HG02973 (cell line): ENCODE measurements at regions not wholly inside any gene's neighbourhood (a gene's known extent, or its start where the extent isn't known, plus 50 kb on each side); places are given as distances from the start of the nearest gene placed in this dataset.

Experiments
- ATAC-seq: cut with Tn5 transposase; IDR thresholded peaks from one replicate; pipeline ENCODE4 v1.9.1; 2021; ENCODE audit warnings: moderate library complexity; ENCODE audit not compliant: unreplicated experiment

DNA sequence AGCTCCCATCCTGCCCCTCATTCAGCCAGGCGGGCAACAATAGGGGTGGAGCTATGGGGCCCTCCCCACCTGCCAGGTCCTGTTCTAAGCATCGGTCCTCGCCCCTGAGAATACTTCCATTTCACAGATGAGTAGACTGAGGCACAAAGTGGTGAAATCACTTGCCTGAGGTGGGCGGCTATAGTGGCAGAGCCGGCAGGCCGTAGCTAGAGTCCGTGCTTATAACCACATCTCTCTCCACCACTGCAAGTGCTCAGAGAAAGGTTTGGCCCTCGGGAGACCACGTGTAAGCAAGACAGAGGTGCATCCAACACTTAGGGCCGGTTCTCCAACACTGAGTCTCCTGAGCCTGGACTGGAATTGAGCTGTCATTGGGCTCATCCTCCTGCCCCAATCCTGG lies 145.8 kb upstream of the UNC5B start:
- ATAC-seq: no peak

DNA sequence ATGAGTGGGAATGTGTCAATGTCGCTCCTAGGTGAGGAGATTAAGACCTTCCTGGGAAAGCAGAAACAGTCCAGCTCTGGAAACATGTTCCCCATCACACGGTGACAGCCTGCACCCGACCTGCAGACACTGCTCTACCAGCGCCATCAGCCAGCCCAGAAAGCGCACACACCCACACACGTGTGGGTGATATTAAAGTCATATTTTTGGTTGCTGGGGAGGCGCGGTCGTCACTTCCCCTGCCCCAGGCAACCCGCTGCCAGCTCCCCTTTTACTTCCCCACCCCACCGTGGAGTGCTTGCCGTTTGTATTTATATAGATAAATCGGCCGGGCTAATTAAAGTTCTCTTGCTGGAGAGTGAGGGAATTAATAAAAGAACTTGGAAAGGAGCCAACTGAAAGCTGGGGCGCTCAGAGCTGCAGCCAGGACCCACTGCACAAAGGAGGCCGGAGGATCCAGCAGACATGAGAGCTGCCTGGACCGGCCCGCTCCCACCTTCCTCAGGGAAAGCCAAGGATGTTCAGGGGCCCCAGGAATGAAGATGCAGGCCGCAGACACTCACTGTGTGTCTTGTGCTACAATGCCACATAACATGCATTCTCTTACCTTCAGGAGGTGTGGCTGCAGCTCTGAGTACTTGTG lies 145.2 kb upstream of the UNC5B start:
- no peak for ATAC-seq

DNA sequence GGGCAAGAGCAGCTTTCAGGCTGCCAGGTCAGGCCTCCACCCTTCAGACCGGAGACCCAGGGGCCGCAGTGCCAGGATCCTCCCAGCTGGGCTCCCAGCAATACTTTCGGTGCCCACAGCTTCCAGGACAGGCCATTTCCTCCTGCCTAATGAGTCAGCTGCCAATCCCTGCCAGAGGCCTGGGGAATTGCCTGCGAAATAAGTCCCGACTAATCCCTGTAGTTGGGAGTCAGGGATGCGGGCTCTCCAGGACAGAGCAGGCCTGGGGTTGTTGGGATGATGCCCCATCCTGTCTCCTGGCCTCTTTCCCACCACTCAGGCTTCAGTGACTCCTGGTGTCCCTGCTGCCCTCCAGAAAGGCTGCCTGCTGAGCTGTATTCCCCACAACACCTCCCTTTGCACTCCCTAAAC lies 143.5 kb upstream of the UNC5B start:
- no peak for ATAC-seq

DNA sequence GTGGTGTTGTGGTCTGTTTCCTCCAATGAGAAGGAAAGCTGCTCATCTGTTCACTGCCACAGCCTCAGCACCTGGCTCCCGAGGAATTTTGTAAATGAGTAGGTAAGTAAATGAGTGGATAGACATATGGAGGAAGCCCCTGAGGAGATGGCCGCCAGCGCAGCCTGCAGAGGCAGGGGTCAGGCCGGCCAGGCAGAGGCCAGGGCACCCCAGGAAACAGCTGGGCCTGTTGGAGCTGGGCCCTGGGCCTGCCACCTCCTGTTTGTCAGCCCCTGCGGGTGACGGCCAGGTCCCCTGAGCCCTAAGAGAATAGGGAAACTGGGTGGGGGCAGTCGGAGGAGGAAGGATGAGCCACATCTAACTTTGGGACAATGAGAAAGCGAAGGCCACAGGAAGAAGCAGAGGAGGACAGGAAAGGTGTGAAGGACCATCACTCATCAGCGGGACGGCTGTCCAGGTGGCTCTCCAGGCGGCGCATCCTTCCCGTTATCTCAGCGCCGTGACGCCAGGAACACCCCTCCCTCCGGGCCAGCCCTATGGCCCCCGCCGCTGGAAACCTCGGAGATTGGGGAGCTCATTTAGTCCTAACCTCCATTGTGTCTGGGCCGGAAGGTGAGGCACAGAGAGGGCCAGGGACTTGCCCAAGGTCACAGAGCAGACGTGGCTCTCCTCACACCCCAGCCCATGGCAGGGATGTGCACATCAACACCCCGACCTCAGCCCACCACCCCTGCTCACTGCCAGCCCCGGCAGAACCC lies 142.3 kb upstream of the UNC5B start:
- ATAC-seq: no peak

DNA sequence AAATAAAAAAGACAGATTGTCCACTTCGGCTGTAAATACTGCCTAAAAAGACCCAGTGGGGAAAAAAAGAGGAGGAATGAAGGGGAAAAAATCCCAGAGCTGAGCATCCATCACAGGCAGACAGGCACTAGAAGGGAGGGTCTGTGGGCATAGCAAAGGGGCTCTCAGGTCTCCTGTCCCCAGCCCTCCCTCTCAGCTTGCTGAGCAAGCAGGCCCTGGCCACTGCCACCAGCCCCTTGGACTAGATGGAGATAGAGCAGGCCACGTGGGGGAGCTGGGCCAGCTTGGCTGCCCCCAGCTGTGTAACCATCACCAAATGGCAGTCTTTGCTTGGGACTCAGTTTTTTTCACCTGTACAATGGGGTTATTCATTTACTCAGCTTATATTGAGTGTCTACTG lies 141.6 kb upstream of the UNC5B start:
- ATAC-seq: no peak

DNA sequence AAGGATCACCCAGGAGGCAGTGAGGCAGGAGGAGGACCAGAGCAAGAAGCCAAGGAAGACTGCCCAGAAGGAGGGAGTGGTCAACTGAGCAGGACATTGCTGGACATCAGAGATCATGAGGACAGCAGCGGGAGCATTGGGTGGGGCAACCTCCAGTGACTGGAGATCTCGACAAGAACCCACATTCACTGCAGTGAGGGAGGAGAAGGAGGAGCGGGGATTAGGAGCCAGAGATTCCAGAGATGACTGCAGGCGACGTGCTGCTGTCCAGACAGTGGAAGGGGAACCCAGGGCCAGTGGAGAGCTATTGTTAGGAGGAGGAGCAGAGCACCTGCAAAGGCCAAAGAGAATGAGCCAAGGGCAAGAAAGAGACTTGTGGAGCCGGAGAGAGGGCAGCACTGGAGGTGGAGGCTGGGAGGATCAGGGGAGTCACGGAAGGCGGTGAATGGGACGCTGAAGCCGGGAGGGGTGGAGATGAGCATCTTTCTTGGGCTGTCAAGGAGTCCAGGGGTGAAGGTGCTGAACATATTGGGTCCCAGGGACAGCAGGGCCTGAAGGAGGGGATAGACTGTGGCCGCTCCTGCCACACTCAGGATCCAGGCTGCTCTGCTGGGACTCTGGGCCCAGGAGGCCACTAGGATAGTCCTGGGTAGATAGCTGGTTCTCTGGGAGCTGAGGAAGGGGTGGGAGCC lies 140.1 kb upstream of the UNC5B start:
- ATAC-seq: no peak

DNA sequence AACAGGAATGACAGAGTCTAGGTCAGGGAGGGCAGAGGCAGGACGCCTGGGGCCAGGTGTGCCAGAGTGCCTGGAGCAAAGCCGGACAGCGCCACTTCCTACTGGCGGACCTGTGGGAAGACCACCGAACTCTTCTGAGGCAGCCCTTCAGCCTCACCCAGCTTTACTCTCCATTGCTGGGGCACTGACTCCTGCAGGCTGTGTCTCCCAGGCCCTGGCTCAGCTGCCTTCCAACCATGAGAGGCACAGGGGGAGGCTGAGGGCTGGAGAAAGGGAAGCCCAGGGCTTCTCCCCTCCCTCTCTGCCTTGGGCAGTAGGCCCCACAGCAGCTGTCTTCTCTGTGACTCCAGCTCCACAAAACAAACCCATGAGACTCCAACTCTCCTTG lies 139.6 kb upstream of the UNC5B start:
- ATAC-seq: no peak

DNA sequence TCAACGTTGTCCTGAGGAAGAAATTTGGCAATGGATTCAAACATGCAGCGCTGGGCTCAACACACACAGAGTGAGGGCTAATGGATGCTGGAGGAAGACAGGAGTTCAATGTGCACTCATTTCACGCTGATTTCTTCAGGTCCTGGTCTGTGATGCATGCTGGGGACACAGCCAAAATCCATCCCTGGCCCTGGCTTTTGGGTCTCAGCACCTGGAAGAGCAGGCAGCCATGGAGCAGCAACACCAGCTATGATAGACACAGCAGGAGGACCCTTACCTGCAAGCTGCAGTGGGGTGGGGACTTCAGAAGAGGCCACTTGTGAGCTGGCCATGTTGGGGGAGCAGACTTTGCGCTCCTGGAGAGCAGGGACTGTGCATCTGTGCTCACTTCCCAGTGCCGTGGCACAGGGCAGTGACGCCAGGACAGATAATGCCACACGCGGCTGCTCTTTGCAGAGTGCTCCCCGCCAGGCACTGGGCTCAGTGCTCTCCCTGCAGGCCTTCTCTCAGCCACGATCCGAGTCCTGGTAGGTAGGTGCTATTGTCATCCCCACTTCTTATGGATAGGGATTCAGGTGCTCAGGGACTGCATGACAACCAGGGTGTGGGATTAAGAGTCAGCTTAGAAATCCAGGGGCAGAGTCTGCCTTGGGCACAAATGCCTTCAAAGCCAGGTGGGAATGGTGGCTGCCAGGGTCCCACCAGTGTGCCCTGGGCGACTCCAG lies 138.8 kb upstream of the UNC5B start:
- no peak for ATAC-seq

DNA sequence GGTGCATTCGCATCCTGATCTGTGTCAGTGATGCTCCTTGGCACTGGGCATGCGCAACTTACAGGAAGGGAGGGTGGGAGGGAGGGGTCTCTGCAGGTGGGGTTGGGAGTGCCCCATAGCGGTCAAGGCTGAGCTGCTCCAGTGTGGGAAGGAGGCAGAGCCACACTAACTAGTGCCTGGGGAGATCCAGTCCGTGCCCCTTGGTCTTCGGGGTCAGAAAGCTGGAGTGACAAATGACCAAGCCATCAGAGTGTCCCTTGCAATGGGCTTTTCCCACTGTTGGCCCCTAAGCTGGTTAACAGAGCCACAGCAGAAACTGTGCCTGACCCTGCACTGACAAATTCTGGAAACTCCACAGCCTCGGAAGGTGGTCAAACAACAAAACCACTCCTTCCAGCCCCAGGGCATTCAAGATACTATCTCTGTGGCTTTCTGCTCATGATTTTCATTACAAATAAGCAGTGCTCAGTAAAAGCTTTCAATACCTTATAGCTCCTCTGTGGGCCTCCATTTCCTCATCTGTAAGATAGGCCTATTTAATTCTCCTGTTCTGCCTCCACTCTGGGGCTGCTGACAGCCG lies 138.1 kb upstream of the UNC5B start:
- no peak for ATAC-seq

DNA sequence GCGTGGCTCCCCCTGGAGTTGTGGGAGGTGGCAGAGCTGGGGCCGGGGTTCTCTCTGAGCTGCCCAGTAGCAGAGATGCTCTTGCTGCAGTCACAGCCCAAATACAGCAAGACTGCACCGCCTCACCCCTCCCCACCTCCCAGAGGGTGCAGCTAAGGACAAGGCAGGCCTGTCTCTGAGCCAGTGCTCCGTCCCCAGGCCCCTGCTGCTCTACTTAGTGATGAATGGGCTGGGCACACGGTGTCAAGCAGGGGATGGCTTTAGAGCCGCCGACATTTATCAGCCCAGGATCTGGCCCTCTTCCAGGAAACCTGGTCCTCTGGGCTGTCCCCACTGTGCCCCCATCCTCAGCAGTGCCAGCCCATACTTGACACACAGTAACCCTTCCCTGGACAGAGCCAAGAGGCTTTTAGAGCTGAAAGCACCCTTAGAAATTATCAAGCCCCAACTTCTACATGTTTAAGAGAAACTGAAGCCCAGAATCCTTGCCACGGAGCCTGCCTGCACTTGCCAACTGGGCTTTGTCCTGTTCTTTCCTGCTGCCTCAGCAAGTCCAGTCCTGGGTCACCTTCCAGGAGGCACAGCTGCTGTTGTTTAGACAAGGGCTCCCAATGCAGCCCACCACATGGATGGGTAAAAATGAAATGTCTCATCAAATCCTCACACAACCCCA lies 137.1 kb upstream of the UNC5B start:
- no peak for ATAC-seq

DNA sequence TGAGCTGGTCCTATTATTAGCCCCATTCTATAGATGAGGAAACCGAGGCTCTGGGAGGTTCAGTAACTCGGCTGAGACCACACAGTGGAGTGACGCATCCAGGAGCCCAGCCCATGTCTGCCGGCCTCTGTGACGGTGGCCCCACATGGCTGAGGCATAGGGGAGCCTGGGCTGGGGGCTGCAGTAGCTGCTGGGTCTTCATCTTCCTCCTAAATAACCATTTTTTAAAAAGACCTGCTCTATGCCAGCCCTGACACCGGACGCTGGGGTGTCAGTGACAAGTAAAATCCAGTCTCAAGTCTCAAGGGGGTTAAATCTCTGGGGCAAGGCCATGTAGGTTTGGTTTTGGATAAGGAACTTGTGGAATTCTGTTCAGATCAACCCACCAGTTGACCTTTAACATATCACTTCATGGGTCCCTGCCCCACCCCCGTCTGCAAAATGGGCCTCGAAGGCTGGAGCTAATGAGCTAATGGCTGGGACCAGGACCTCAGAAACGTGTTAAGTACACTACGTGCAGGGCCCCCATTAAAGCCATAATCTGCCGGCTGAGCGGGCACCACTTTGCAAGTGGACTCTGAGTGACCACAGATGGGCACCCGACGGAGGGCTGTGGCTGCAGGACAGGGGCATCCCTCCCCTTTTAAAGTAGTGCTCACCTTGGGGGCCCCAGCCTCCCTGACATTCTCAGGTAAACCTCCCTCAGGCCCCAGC lies 136.5 kb upstream of the UNC5B start:
- no peak for ATAC-seq

DNA sequence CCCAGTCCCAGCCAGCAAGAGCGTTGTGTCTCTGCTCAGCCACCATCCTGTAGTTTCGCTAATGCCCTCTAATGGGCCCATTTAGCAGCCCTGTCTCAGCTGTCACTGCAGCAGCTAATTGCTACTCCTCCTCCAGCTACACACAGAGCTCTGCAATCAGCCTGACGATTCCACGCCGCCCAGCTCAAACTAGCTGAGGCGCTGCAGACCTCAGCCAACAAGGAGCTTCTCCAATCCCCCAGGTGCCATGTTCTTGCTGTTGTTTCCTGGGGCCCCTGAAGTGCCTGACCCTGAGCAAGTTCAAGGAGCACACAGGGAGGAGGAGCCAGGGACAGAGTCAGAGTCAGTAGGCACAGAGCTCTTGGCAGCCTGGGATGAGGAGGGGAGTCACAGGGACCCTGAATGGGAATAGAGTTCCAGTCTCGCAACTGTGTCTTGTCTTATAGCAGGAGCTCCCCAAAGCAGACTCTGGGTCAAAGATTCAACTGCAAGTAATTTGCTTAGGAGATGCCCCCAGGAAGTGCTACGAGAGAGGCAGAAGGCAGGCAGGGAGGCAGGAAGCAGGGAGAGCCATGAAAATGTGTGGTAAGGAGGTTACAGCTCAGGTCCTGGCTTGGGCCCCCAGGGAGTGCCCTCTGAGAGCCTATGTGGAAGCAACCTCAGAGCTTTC lies 135.8 kb upstream of the UNC5B start:
- no peak for ATAC-seq

DNA sequence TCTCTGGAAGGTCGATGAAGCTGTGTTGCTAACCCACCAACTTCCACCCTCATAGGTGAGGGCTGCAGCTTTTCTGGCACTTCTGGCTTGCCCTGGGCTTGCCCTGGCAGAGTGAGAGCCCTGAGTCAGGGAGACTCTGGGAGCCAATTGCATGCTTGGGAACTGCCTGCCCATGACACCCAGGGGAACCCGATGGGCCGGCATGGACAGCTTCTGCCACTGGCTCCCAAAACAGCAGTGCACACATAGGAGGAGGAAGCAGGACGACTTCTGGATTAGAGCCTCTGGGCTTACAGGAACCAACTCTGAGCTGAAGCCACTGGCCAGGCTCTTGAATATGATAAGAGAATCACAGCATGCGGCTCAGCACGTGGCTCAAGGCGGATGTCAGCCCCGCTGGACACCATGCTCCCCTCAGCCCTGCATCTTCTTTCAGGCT lies 135.2 kb upstream of the UNC5B start:
- no peak for ATAC-seq

DNA sequence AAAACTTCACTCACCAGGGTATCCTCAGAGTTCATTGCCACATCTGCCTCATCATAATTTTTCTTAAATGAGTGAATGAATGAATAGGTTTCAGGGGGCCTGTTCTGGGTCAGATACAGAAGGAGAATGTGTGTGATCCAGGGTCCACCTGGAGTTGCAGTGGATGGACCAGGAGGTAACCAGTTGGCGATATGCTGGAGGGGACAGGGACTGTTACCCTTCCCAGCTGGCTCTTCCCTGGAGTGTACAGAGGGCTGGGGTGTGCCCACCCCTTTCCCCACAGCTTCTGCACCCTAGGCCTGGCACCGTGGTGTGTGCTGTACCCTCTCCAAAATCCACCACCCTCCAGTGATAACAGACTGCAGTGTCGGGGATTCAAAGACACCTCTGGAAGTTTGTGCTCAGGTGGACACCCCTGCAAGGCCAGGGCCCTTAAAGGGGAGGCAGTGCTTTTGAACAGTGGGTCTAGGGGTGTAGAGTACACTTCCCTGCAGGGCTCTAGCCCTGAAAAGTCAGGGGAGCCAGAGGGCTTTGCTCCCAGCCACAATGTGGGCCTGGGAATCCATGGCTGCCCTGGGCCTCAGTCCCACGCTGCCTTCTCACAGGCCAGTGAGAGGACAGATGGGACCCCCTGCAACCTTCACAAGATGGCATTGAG lies 134.4 kb upstream of the UNC5B start:
- no peak for ATAC-seq

DNA sequence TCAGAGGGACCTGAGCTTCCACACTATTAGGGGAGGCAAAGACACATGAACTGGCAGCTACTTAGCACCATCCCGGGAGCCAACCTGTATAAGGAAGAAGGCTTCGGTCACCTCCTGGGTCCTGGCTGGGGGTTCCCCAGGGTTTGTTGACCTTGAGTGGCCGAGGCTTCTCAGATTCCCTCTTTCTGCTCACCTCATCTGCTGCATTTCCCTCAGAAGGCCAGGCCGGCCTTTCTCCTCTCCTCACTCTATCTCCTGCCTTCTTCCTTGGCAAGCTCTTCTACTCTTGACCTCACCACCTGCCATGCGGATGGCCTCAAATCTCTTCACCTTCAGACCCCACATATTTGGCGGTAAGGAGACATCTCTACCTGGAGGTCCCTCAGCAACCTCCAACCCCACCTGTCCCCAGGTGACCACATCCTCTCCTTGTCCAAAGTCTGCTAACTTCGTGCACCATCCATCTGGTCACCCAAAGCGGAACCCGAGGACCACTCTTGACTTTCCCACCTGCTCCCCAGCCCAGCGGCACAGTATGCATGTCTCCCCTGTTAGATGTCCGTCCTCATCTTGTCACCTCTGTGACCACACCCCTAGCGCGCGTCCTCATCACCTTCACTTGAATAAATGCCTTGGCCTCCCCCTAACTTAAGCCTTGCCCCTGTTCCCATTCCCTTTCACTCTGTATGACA lies 133.8 kb upstream of the UNC5B start:
- no peak for ATAC-seq

DNA sequence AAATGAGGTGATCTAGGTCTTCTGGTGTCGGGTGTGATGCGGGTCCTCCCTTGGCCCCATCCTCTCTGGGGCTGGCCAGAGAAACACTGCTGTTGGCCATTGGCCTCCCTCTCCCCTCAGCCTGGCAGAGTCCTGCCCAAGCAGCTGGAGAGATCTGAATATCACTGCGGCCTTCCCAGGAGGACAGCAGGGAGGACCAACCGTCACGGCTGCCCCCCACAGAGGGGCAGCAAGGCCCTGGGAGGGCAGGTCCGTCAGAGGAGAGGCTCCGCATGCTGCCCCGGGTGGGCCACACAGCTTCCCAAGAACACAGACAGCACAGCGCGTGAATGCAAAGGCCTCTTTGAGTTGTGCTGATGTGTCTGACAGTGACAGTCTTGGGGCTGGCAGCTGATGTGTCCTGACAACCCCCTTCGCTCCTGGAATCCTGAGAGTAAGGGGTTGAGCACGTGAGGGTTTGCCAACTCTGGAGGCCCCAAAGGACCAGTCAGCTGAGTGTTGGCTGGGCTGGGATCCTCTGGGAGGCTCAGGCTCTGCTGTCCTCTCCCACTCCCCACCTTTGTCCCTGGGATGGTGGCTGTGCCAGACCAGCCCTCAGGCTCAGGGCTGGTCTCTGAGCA lies 132.5 kb upstream of the UNC5B start:
- no peak for ATAC-seq

DNA sequence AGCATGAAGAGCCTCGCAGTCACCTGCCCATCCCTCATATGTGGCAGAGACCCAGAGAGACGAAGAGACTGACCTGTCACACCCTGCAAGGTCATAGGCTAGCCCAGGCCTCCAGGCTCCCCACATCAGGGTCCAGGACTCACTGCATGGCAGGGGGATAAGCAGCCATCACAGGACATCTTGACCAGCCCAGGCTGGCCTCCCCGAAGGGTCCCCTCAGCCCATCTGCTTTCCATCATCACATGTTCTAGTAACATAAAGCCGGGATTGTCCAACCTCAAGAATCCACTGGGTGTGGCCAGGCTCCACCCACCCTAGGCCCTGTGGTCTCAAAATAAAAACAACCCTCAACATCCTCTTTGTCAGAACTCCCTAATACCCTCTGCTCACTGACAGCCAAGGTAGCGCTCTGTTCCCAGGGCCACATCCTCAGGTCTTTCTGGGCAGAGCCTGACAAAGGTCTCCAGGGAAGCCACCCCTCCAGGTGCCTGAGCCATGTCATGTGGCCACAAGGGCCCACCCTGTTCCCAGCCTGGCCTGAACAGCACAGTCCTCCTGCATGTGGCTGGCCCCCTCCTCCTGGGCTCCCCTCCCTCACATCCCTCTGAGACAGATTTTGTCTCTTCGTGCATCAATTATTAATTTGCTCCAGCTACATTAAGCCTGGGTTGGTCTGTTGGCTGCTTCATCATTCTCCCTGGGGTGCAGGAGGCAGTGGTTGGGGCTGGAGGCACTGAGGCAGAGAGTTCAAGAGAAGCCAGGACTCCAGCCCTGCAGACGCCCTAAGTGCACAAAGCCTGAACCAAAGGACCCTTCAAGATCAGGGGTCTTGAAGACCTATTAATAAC lies 131.8 kb upstream of the UNC5B start:
- no peak for ATAC-seq
